Loucy (cell line): ENCODE measurements at regions not wholly inside any gene's neighbourhood (a gene's known extent, or its start where the extent isn't known, plus 50 kb on each side); places are given as distances from the start of the nearest gene placed in this dataset.

Experiments used
- H2AFZ ChIP-seq: fragments of 200-600 bp; sonication (generic); 2 replicates; pipeline ENCODE4 v1.6.0; 2016; ENCODE audit warnings: antibody characterized with exemption, mild to moderate bottlenecking, low read length, moderate library complexity
- H3F3A ChIP-seq: fragments of 200-600 bp; 2 replicates; pipeline ENCODE4 v1.6.0; 2016; ENCODE audit warnings: antibody characterized with exemption, low read depth, mild to moderate bottlenecking
- H3K27me3 ChIP-seq: fragments of 200-600 bp; sonication (generic); 2 replicates; pipeline ENCODE4 v1.6.1; 2014; ENCODE audit warnings: low read length, mild to moderate bottlenecking; ENCODE audit not compliant: insufficient read depth, poor library complexity, severe bottlenecking
- H3K36me3 ChIP-seq: fragments of 200-600 bp; sonication (generic); 2 replicates; pipeline ENCODE4 v1.6.1; 2016; ENCODE audit warnings: low read length; ENCODE audit not compliant: insufficient read depth
- H3K4me1 ChIP-seq: fragments of 200-600 bp; sonication (generic); 2 replicates; pipeline ENCODE4 v1.5.1; 2014; ENCODE audit warnings: low read length, mild to moderate bottlenecking; ENCODE audit not compliant: insufficient read depth, poor library complexity, severe bottlenecking
- H3K4me2 ChIP-seq: fragments of 200-600 bp; sonication (generic); 2 replicates; pipeline ENCODE4 v1.6.0; 2014; ENCODE audit warnings: antibody characterized with exemption, low read length, low read depth, mild to moderate bottlenecking; ENCODE audit not compliant: poor library complexity, severe bottlenecking
- H3K4me3 ChIP-seq: fragments of 200-600 bp; sonication (generic); 2 replicates; pipeline ENCODE4 v1.5.1; 2014; ENCODE audit warnings: low read length, mild to moderate bottlenecking, mixed read lengths; ENCODE audit not compliant: poor library complexity, severe bottlenecking
- H3K79me2 ChIP-seq: fragments of 200-600 bp; sonication (generic); 2 replicates; pipeline ENCODE4 v1.6.1; 2014; ENCODE audit warnings: low read length; ENCODE audit not compliant: insufficient read depth
- H3K9ac ChIP-seq: fragments of 200-600 bp; sonication (generic); 2 replicates; pipeline ENCODE4 v1.6.0; 2014; ENCODE audit warnings: mild to moderate bottlenecking, low read depth, low read length, moderate library complexity; ENCODE audit not compliant: poor library complexity, severe bottlenecking
- H3K9me2 ChIP-seq: fragments of 200-600 bp; sonication (generic); replicated peaks from 2 replicates; pipeline ENCODE4 v1.6.1; 2016; ENCODE audit warnings: low read depth, low read length, mixed read lengths
- H3K9me3 ChIP-seq: fragments of 200-600 bp; sonication (generic); 2 replicates; pipeline ENCODE4 v1.6.1; 2014; ENCODE audit warnings: mild to moderate bottlenecking, antibody characterized with exemption, low read length, low read depth; ENCODE audit not compliant: insufficient read depth
- H4K20me1 ChIP-seq: fragments of 200-600 bp; sonication (generic); 2 replicates; pipeline ENCODE4 v1.6.0; 2014; ENCODE audit warnings: antibody characterized with exemption, low read length, mild to moderate bottlenecking; ENCODE audit not compliant: insufficient read depth, poor library complexity, severe bottlenecking
- EZH2phosphoT487 ChIP-seq: fragments of 200-600 bp; IDR thresholded peaks from 2 replicates; pipeline ENCODE4 v1.6.1; 2018; ENCODE audit warnings: antibody characterized with exemption, mild to moderate bottlenecking, moderate library complexity, borderline replicate concordance
- TF ChIP-seq, protein P1 (sequence below): fragments of 200-600 bp; sonication (generic); conservative IDR thresholded peaks from 2 replicates; pipeline ENCODE4 v1.5.1; 2014; ENCODE audit warnings: mild to moderate bottlenecking, antibody characterized with exemption, low read length

DNA sequence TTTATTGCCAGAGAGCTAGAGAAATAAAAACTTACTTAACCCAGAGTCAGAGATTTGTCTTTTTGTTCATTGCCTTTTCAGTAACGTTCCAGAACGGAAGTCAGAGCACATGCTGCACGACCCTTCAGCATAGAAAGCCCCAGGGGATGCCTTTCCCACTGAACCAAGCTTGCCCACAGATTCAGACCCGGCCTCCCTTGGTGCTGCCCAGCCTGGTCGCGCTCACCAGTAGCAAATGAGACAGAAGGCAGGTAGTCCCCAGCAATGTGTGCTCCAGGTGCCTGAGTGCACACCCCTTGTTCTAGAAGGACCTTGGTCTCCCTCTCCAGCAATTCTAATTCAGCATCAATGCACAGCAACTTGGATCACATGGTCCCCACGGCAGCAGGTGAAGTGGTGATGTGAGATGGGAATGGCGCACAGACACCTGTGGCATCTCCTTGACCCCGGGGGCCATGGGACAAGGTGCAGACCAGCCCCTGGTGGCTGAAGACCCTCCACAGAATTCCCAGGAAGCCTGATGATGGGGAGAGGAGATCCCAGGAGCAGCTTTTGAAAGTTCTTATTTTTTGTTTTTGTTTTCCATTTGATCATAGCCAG, 91.8 kb upstream of the IQSEC1 start:
- TF ChIP-seq, protein P1, sequence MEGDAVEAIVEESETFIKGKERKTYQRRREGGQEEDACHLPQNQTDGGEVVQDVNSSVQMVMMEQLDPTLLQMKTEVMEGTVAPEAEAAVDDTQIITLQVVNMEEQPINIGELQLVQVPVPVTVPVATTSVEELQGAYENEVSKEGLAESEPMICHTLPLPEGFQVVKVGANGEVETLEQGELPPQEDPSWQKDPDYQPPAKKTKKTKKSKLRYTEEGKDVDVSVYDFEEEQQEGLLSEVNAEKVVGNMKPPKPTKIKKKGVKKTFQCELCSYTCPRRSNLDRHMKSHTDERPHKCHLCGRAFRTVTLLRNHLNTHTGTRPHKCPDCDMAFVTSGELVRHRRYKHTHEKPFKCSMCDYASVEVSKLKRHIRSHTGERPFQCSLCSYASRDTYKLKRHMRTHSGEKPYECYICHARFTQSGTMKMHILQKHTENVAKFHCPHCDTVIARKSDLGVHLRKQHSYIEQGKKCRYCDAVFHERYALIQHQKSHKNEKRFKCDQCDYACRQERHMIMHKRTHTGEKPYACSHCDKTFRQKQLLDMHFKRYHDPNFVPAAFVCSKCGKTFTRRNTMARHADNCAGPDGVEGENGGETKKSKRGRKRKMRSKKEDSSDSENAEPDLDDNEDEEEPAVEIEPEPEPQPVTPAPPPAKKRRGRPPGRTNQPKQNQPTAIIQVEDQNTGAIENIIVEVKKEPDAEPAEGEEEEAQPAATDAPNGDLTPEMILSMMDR: no peak
- no peak for TF ChIP-seq EZH2phosphoT487
- Histone ChIP-seq H3K36me3 (no peaks in the 10 kb centered on the region), H3K4me2 (no peak overlapping the region), H2AFZ (no peak overlapping the region), H3K27me3 (no peaks in the 10 kb centered on the region), H3K9ac (no peak overlapping the region), H3K79me2 (no peaks in the 10 kb centered on the region), H3K9me2 (no peaks in the 10 kb centered on the region), H3F3A (no peaks in the 10 kb centered on the region), H4K20me1 (no peaks in the 10 kb centered on the region), H3K4me3 (no peak overlapping the region), H3K9me3 (no peaks in the 10 kb centered on the region), H3K4me1 (peaks cover 25% of the 10 kb centered on the region)

- H3K4me1 ChIP-seq: peaks cover 25% of the 10 kb centered on the region
- no peaks in the 10 kb centered on the region for H3K27me3 ChIP-seq
- no peak overlapping the region for H3K4me3 ChIP-seq
Measured at GRCh38 chr3:13163848-13164382, 90.7 kb upstream of the IQSEC1 start.

DNA sequence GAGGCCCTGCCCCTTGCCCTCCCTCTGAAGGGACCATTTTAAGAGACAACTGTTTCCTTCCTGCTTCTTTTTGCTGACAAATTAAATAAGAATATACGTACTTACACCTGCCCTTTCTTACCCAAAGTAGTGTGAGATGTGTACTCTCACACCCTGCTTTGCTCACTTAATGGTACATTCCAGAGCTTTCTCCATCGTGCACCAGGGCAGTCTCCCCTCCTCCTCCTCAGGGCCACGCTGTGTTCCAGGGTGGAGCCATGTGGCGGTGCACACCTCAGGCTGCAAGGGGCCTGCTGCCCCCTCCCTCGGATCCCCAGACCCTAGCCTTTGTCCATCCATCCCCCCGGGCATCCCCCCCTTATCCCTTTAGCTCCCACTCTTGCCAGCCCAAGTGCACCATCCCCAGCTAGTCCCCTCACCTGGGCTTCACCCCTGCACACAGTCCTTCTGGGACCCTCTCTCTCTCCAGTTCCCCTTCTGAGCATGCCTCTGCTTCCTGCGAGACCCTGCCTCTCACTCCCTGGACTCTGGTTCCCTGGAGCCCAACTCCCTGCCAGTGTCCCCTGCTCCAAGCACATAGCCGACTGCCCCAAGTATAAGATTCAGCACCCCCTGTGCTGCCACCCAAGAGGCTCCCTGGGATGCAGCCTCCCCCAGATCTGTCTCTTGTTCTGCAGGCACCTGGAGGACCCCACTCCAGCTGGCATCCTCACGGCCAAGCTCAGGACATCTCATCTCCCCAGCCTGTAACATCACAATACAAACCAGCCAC, 89.5 kb upstream of the IQSEC1 start:
- H3K27me3 ChIP-seq: no peaks in the 10 kb centered on the region
- H3K4me1 ChIP-seq: peaks cover 25% of the 10 kb centered on the region
- no peaks in the 10 kb centered on the region for H3K9me3 ChIP-seq
- H3K79me2 ChIP-seq: no peaks in the 10 kb centered on the region
- H2AFZ ChIP-seq: peak overlapping the region; percentile 93
- H3K36me3 ChIP-seq: no peaks in the 10 kb centered on the region
- H3K9me2 ChIP-seq: no peaks in the 10 kb centered on the region
- H3F3A ChIP-seq: no peaks in the 10 kb centered on the region
- peak overlapping the region; percentile 29 for H3K9ac ChIP-seq
- H4K20me1 ChIP-seq: no peaks in the 10 kb centered on the region
- no peak overlapping the region for H3K4me3 ChIP-seq
- no peak for TF ChIP-seq EZH2phosphoT487
- TF ChIP-seq, protein P1: no peak
- H3K4me2 ChIP-seq: peak overlapping the region; percentile 30

More at GRCh38 chr3:13163848-13164382, 90.7 kb upstream of the IQSEC1 start:
- no peaks in the 10 kb centered on the region for H4K20me1 ChIP-seq
- H3K79me2 ChIP-seq: no peaks in the 10 kb centered on the region
- no peaks in the 10 kb centered on the region for H3K9me3 ChIP-seq
- TF ChIP-seq EZH2phosphoT487: no peak
- TF ChIP-seq, protein P1: no peak
- no peaks in the 10 kb centered on the region for H3K36me3 ChIP-seq
- H3F3A ChIP-seq: no peaks in the 10 kb centered on the region
- H3K9ac ChIP-seq: no peak overlapping the region
- no peaks in the 10 kb centered on the region for H3K9me2 ChIP-seq
- H2AFZ ChIP-seq: no peak overlapping the region
- H3K4me2 ChIP-seq: no peak overlapping the region
